ENCODE measurements at regions not wholly inside any gene's neighbourhood (a gene's known extent, or its start where the extent isn't known, plus 50 kb on each side); places are given as distances from the start of the nearest gene placed in this dataset.

- no peak overlapping the region for H3K4me2 ChIP-seq (ENCODE audit: low read length)
- no peaks in the 10 kb centered on the region for H4K20me1 ChIP-seq (ENCODE audit: insufficient read depth)
- H3K9me3 ChIP-seq (ENCODE audit: control insufficient read depth in 1 of 2, insufficient read depth in 1 of 2, low read depth in 1 of 2, low read length in 2 of 2), result no peaks in the 10 kb centered on the region
- no peaks in the 10 kb centered on the region for H3K9me2 ChIP-seq (ENCODE audit: insufficient read depth)
- no peak overlapping the region for H3K4me3 ChIP-seq (replicated peaks in 1 of 2; ENCODE audit: low read depth in 1 of 2, low read length in 2 of 2)
- no peak overlapping the region for H3K9ac ChIP-seq (ENCODE audit: low read length)
- ChIA-PET POLR2A (no interaction called here), RAD21 (ENCODE audit: low non-redundant PET in 1 of 2, low total read pairs in 2 of 2, uncharacterized antibody in 2 of 2, unreplicated experiment in 2 of 2) (no interaction called here), CTCF (no interaction called here)
- H3K79me2 ChIP-seq (ENCODE audit: insufficient read depth, low read length), result no peaks in the 10 kb centered on the region
- intact Hi-C loops (cut with micrococcal nuclease), result no loop called here
- no peak for DNase-seq (ENCODE audit: low read depth, low spot score)
- TF ChIP-seq POLR2A (IDR thresholded peaks at IDR 0.05; ENCODE audit: borderline replicate concordance, extremely low read depth, insufficient read depth, insufficient read length) (no peak), POLR2AphosphoS5 (IDR thresholded peaks at IDR 0.05; ENCODE audit: low read depth, low read length) (no peak), ZFX (IDR thresholded peaks at IDR 0.05) (no peak), CTCF (IDR thresholded peaks at IDR 0.05 in 2 of 3, conservative IDR thresholded peaks at IDR 0.05 in 1 of 3; ENCODE audit: borderline replicate concordance in 1 of 3, insufficient read depth in 1 of 3, low read depth in 2 of 3, low read length in 2 of 3) (no peak), SP1 (IDR thresholded peaks at IDR 0.05; ENCODE audit: low read depth) (no peak)
- H2AFZ ChIP-seq (ENCODE audit: low read depth, low read length, poor library complexity, severe bottlenecking), result no peak overlapping the region
- H3K4me1 ChIP-seq (ENCODE audit: control insufficient read depth in 1 of 2, insufficient read depth in 2 of 2, low read length in 2 of 2), result peaks cover 0 to 11% of the 10 kb centered on the region in 2 experiments; a peak in 1 of 4 replicates
- H3K27me3 ChIP-seq (ENCODE audit: insufficient read depth, low read length), result no peaks in the 10 kb centered on the region
- no TSS peak for BruUV-seq (replicated peaks)
- H3K27ac ChIP-seq (ENCODE audit: low read depth, low read length), result no peak overlapping the region
- no peak for ATAC-seq
- no peaks in the 10 kb centered on the region for H3K36me3 ChIP-seq (ENCODE audit: control insufficient read depth in 1 of 2, insufficient read depth in 2 of 2, low read length in 2 of 2)
These were observed 62.8 kb downstream of the FHIP1A start for GRCh38 chr4:151471728-151472127.

GRCh38 chr4:151472297-151472696 is 63.3 kb downstream of the FHIP1A start:
- Histone ChIP-seq H2AFZ (ENCODE audit: low read depth, low read length, poor library complexity, severe bottlenecking) (no peak overlapping the region), H3K9ac (ENCODE audit: low read length) (no peak overlapping the region), H3K27ac (ENCODE audit: low read depth, low read length) (no peak overlapping the region), H3K27me3 (ENCODE audit: insufficient read depth, low read length) (no peaks in the 10 kb centered on the region), H3K4me2 (ENCODE audit: low read length) (no peak overlapping the region), H3K9me2 (ENCODE audit: insufficient read depth) (no peaks in the 10 kb centered on the region), H3K4me3 (replicated peaks in 1 of 2; ENCODE audit: low read depth in 1 of 2, low read length in 2 of 2) (no peak overlapping the region), H3K79me2 (ENCODE audit: insufficient read depth, low read length) (no peaks in the 10 kb centered on the region), H3K36me3 (ENCODE audit: control insufficient read depth in 1 of 2, insufficient read depth in 2 of 2, low read length in 2 of 2) (no peaks in the 10 kb centered on the region), H3K4me1 (ENCODE audit: control insufficient read depth in 1 of 2, insufficient read depth in 2 of 2, low read length in 2 of 2) (peaks cover 0 to 11% of the 10 kb centered on the region in 2 experiments; a peak in 1 of 4 replicates), H3K9me3 (ENCODE audit: control insufficient read depth in 1 of 2, insufficient read depth in 1 of 2, low read depth in 1 of 2, low read length in 2 of 2) (no peaks in the 10 kb centered on the region), H4K20me1 (ENCODE audit: insufficient read depth) (no peaks in the 10 kb centered on the region)
- POLR2A ChIA-PET, result no interaction called here
- RAD21 ChIA-PET (ENCODE audit: low non-redundant PET in 1 of 2, low total read pairs in 2 of 2, uncharacterized antibody in 2 of 2, unreplicated experiment in 2 of 2), result no interaction called here
- CTCF ChIA-PET, result no interaction called here
- TF ChIP-seq SRF (IDR thresholded peaks at IDR 0.05; ENCODE audit: low read depth) (no peak), RAD21 (IDR thresholded peaks at IDR 0.05; ENCODE audit: low read depth) (no peak), TCF7L2 (IDR thresholded peaks at IDR 0.05; ENCODE audit: borderline replicate concordance, extremely low read depth, insufficient read depth, insufficient read length) (no peak)
- TF ChIP-seq, protein P1, sequence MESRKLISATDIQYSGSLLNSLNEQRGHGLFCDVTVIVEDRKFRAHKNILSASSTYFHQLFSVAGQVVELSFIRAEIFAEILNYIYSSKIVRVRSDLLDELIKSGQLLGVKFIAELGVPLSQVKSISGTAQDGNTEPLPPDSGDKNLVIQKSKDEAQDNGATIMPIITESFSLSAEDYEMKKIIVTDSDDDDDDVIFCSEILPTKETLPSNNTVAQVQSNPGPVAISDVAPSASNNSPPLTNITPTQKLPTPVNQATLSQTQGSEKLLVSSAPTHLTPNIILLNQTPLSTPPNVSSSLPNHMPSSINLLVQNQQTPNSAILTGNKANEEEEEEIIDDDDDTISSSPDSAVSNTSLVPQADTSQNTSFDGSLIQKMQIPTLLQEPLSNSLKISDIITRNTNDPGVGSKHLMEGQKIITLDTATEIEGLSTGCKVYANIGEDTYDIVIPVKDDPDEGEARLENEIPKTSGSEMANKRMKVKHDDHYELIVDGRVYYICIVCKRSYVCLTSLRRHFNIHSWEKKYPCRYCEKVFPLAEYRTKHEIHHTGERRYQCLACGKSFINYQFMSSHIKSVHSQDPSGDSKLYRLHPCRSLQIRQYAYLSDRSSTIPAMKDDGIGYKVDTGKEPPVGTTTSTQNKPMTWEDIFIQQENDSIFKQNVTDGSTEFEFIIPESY (IDR thresholded peaks at IDR 0.05; ENCODE audit: extremely low read depth, insufficient replicate concordance, low read length), result no peak
- no TSS peak for BruUV-seq (replicated peaks)
- no peak for DNase-seq (ENCODE audit: low read depth, low spot score)
- ATAC-seq, result no peak
- intact Hi-C loops (cut with micrococcal nuclease), result no loop called here
